SK-N-DZ (cell line): ENCODE measurements at regions not wholly inside any gene's neighbourhood (a gene's known extent, or its start where the extent isn't known, plus 50 kb on each side); places are given as distances from the start of the nearest gene placed in this dataset.

ENCODE experiments used
- DNase-seq: peaks from one replicate; pipeline ENCODE4 v3.0.0-alpha.2; 2015; ENCODE audit warnings: low spot score

GRCh38 chr2:71793926-71794325 is 340.6 kb downstream of the DYSF start:
- no peak for DNase-seq

- DNase-seq, result no peak
Observed at GRCh38 chr2:71792926-71793761, 339.8 kb downstream of the DYSF start.

GRCh38 chr2:71791501-71792135 is 338.3 kb downstream of the DYSF start:
- DNase-seq, result no peak

- no peak for DNase-seq
Observed at GRCh38 chr2:71791061-71791450, 337.7 kb downstream of the DYSF start.

- no peak for DNase-seq
Observed at GRCh38 chr2:71790226-71791060, 337.1 kb downstream of the DYSF start.

GRCh38 chr2:71789556-71790204 is 336.3 kb downstream of the DYSF start:
- no peak for DNase-seq

- no peak for DNase-seq
Observed at GRCh38 chr2:71788601-71789240, 335.4 kb downstream of the DYSF start.

GRCh38 chr2:71788186-71788525 is 334.8 kb downstream of the DYSF start:
- no peak for DNase-seq

- no peak for DNase-seq
Observed at GRCh38 chr2:71787476-71788185, 334.3 kb downstream of the DYSF start.

- no peak for DNase-seq
Observed at GRCh38 chr2:71787108-71787415, 333.7 kb downstream of the DYSF start.

GRCh38 chr2:71786291-71787107 is 333.1 kb downstream of the DYSF start:
- DNase-seq, result no peak

- no peak for DNase-seq
Observed at GRCh38 chr2:71785516-71785981, 332.2 kb downstream of the DYSF start.

GRCh38 chr2:71784734-71785511 is 331.6 kb downstream of the DYSF start:
- DNase-seq, result no peak

GRCh38 chr2:71783815-71784214 is 330.5 kb downstream of the DYSF start:
- no peak for DNase-seq

- no peak for DNase-seq
Observed at GRCh38 chr2:71783215-71783614, 329.9 kb downstream of the DYSF start.

GRCh38 chr2:71782323-71782722 is 329.0 kb downstream of the DYSF start:
- DNase-seq, result no peak

GRCh38 chr2:71781695-71782228 is 328.4 kb downstream of the DYSF start:
- DNase-seq, result no peak

GRCh38 chr2:71780162-71780561 is 326.8 kb downstream of the DYSF start:
- DNase-seq, result no peak

- DNase-seq, result no peak
Observed at GRCh38 chr2:71779774-71780105, 326.4 kb downstream of the DYSF start.
